Endothelial cell (in vitro differentiated cells): ENCODE measurements at regions not wholly inside any gene's neighbourhood (a gene's known extent, or its start where the extent isn't known, plus 50 kb on each side); places are given as distances from the start of the nearest gene placed in this dataset.
"Not testable (repeated sequence)": the region's sequence is repeated elsewhere in the genome, so short reads cannot be mapped to it uniquely, and the experiment has no call there.

Source experiments
- DNase-seq: peaks from one replicate; pipeline ENCODE4 v3.0.0; 2021; ENCODE audit warnings: low spot score
- H3K27ac Mint-ChIP-seq: one replicate; pipeline ENCODE4 v1.8.0; 2021; ENCODE audit warnings: mixed read lengths, inconsistent platforms; ENCODE audit not compliant: unreplicated experiment
- H3K27me3 Mint-ChIP-seq: one replicate; pipeline ENCODE4 v1.8.0; 2021; ENCODE audit warnings: mild to moderate bottlenecking, moderate library complexity, mixed read lengths, inconsistent platforms; ENCODE audit not compliant: unreplicated experiment
- H3K36me3 Mint-ChIP-seq: one replicate; pipeline ENCODE4 v1.8.0; 2021; ENCODE audit warnings: mild to moderate bottlenecking, low read depth, mixed read lengths, inconsistent platforms; ENCODE audit not compliant: unreplicated experiment
- H3K4me1 Mint-ChIP-seq: one replicate; pipeline ENCODE4 v1.8.0; 2021; ENCODE audit warnings: mild to moderate bottlenecking, mixed read lengths, inconsistent platforms; ENCODE audit not compliant: unreplicated experiment
- H3K4me3 Mint-ChIP-seq: one replicate; pipeline ENCODE4 v1.8.0; 2021; ENCODE audit warnings: mild to moderate bottlenecking, mixed read lengths, inconsistent platforms; ENCODE audit not compliant: unreplicated experiment
- H3K9me3 Mint-ChIP-seq: one replicate; pipeline ENCODE4 v1.8.0; 2021; ENCODE audit warnings: mixed read lengths, inconsistent platforms; ENCODE audit not compliant: unreplicated experiment
- TF ChIP-seq, protein P1 (sequence below): fragments of 200-600 bp; sonication (generic); IDR thresholded peaks from one replicate; pipeline ENCODE4 v1.5.0; 2021; ENCODE audit warnings: antibody characterized with exemption; ENCODE audit not compliant: unreplicated experiment

DNA sequence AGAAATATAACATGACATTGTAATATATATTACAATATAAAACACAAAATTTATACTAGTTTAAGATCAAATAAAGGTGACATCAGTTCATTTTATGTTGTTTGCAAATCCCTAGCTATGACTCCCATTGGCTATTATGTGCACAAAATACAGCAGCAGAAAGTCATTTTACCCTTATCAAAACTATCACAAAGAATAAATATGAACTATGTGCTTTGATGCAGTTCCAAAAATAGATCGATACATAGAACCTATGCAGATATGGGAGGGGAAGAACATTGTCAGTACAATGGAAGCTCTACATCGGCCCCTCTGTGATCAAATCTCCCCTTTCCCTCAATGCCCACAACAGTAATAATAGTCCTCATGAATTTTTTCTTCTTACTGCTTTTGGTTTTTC is 1038.1 kb upstream of the PCDH20 start:
- Mint-ChIP-seq H3K27me3 (peaks cover 1% of the 10 kb centered on the region), H3K9me3 (no peaks in the 10 kb centered on the region), H3K36me3 (no peaks in the 10 kb centered on the region)

DNA sequence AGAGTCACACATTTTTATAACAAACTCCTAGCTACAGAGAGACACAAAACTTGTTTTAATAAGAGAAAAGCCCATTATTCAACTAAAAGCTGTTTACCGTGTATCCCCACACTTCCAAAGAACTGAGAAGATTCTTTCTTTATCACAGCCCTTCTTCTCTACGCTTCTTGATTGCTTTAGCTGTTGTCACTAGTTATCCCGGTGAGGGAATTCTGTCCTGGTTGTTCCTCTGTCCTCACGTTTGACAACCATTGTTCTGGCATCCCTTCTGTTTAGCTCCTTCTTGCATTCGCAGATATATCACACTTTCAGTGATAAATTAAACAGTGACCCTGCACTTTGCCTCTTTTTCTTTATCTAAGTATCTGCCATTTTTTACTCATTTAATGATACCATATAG is 1035.1 kb upstream of the PCDH20 start:
- DNase-seq: no peak
- peaks cover 1% of the 10 kb centered on the region for H3K27me3 Mint-ChIP-seq
- H3K9me3 Mint-ChIP-seq: no peaks in the 10 kb centered on the region
- H3K36me3 Mint-ChIP-seq: no peaks in the 10 kb centered on the region
- TF ChIP-seq, protein P1, sequence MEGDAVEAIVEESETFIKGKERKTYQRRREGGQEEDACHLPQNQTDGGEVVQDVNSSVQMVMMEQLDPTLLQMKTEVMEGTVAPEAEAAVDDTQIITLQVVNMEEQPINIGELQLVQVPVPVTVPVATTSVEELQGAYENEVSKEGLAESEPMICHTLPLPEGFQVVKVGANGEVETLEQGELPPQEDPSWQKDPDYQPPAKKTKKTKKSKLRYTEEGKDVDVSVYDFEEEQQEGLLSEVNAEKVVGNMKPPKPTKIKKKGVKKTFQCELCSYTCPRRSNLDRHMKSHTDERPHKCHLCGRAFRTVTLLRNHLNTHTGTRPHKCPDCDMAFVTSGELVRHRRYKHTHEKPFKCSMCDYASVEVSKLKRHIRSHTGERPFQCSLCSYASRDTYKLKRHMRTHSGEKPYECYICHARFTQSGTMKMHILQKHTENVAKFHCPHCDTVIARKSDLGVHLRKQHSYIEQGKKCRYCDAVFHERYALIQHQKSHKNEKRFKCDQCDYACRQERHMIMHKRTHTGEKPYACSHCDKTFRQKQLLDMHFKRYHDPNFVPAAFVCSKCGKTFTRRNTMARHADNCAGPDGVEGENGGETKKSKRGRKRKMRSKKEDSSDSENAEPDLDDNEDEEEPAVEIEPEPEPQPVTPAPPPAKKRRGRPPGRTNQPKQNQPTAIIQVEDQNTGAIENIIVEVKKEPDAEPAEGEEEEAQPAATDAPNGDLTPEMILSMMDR: no peak
- H3K4me1 Mint-ChIP-seq: no peaks in the 10 kb centered on the region
- H3K27ac Mint-ChIP-seq: no peak overlapping the region
- no peak overlapping the region for H3K4me3 Mint-ChIP-seq

More for the DNA sequence above, 1038.1 kb upstream of the PCDH20 start:
- DNase-seq: no peak
- Mint-ChIP-seq H3K27ac (no peak overlapping the region), H3K4me3 (no peak overlapping the region), H3K4me1 (no peaks in the 10 kb centered on the region)
- TF ChIP-seq, protein P1: no peak

DNA sequence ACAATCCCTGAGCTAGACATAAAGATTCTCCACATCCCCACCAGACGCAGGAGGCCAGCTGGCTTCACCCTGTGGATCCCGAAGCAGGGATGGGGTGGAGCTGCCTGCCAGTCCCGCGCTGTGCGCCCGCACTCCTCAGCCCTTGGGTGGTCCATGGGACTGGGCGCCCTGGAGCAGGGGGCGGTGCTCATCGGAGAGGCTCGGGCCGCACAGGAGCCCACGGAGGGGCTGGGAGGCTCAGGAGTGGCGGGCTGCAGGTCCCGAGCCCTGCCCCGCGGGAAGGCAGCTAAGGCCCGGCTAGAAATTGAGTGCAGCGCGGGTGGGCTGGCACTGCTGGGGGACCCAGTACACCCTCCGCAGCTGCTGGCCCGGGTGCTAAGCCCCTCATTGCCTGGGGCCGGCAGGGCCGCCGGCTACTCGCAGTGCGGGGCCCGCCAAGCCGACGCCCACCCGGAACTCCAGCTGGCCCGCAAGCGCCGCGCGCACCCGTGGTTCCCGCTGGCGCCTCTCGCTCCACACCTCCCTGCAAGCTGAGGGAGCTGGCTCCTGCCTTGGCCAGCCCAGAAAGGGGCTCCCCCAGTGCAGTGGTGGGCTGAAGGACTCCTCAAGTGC is 1032.2 kb upstream of the PCDH20 start:
- not testable (repeated sequence) for H3K27ac Mint-ChIP-seq, H3K4me1 Mint-ChIP-seq, H3K9me3 Mint-ChIP-seq, H3K36me3 Mint-ChIP-seq, H3K4me3 Mint-ChIP-seq, DNase-seq, H3K27me3 Mint-ChIP-seq

DNA sequence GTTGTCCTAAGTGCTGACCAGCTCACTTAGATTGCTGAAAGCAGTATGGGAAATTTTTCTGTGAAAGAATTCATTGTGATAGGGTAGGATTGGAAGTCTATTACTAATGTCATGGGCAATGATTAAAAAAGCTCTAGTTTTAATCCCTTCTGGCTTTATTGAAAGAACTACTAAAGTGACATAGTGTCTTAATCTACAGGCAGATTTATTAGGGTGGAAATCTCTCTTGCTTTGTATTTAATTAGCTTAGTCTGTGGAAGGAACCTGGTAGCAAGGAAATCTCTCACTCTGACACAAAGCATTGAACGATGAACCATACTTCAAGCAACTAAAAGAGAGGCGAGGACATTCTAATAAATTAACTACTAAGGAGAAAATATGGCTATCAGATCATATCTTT is 1029.2 kb upstream of the PCDH20 start:
- no peaks in the 10 kb centered on the region for H3K4me1 Mint-ChIP-seq
- H3K27ac Mint-ChIP-seq: no peak overlapping the region
- no peaks in the 10 kb centered on the region for H3K9me3 Mint-ChIP-seq
- no peak for DNase-seq
- TF ChIP-seq, protein P1: no peak
- no peak overlapping the region for H3K4me3 Mint-ChIP-seq
- H3K27me3 Mint-ChIP-seq: no peaks in the 10 kb centered on the region
- H3K36me3 Mint-ChIP-seq: no peaks in the 10 kb centered on the region

DNA sequence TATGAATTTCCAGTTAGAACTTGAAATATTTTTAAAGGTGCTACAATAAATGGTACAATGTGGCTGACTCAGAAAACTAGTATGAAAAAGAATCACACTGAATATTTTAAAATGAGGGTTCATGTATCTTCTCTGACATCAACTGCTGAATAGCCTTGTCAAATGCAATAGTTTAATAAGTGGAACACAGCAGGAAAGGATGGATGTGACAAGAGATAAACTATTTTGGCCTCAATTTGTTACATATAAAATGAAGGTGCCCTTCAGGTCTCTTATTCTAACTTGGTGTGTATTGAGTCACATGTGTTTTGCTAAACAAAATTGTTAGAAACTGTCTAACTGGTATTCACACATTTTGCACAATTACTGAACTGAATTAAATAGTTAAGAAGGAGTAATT is 1018.4 kb upstream of the PCDH20 start:
- no peaks in the 10 kb centered on the region for H3K9me3 Mint-ChIP-seq
- no peak for DNase-seq
- no peaks in the 10 kb centered on the region for H3K36me3 Mint-ChIP-seq
- no peak overlapping the region for H3K4me3 Mint-ChIP-seq
- H3K27me3 Mint-ChIP-seq: no peaks in the 10 kb centered on the region
- TF ChIP-seq, protein P1: no peak
- H3K27ac Mint-ChIP-seq: no peak overlapping the region
- H3K4me1 Mint-ChIP-seq: no peaks in the 10 kb centered on the region
